Activated CD4-positive, alpha-beta memory T cell treated with anti-CD3 and anti-CD28 coated beads, Interleukin-2, amount 10 ng/mL, durations not matched to agents 7 days and 5 days (primary cell): ENCODE measurements at regions not wholly inside any gene's neighbourhood (a gene's known extent, or its start where the extent isn't known, plus 50 kb on each side); places are given as distances from the start of the nearest gene placed in this dataset.

Experiments
- CTCF ChIA-PET: fragments of 350-600 bp; sonication (Branson Sonifier 250); formaldehyde crosslinking; loops from one replicate; lab custom pipeline; 2021; ENCODE audit warnings: antibody characterized with exemption, inconsistent platforms; lab: Charles Lee
- POLR2A ChIA-PET: fragments of 350-600 bp; sonication (Branson Sonifier 250); formaldehyde crosslinking; loops from one replicate; lab custom pipeline; 2021; ENCODE audit warnings: antibody characterized with exemption; lab: Charles Lee
- DNase-seq: peaks from one replicate; pipeline ENCODE4 v3.0.0-alpha.2; 2020
- H3K27ac Mint-ChIP-seq: one replicate; pipeline ENCODE4 v1.8.0; 2021; ENCODE audit warnings: mild to moderate bottlenecking, mixed read lengths
- H3K27me3 Mint-ChIP-seq: one replicate; pipeline ENCODE4 v1.8.0; 2021; ENCODE audit warnings: mixed read lengths
- H3K36me3 Mint-ChIP-seq: one replicate; pipeline ENCODE4 v1.8.0; 2021; ENCODE audit warnings: low read depth, mixed read lengths
- H3K4me1 Mint-ChIP-seq: one replicate; pipeline ENCODE4 v1.8.0; 2021; ENCODE audit warnings: mixed read lengths
- H3K4me3 Mint-ChIP-seq: one replicate; pipeline ENCODE4 v1.8.0; 2021; ENCODE audit warnings: mild to moderate bottlenecking, mixed read lengths
- H3K9me3 Mint-ChIP-seq: one replicate; pipeline ENCODE4 v1.8.0; 2021; ENCODE audit warnings: mixed read lengths

DNA sequence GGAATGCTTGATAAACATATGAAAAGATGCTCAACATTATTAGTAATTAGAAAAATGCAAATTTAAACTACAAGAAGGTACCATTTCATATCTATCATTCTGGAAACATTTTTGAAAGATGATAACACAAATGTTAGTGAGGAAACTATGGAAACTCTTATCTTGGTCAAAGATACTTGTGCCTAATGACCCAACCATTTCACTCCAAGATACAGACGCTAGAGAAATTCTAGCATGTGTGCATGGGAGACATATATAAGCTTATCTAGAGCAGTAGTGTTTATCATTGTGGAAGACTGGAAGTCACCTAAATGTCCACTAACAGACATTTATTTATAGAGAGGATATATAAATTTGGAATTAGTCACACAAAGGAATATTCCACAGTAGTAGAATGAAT, 143.1 kb upstream of the HMGA2 start:
- CTCF ChIA-PET: interaction anchor here (1.3 kb wide), 1 partner anchor 124 kb away, joined by 4 read pairs; no protein-coding TSS in a partner anchor
- Mint-ChIP-seq H3K4me1 (no peaks in the 10 kb centered on the region), H3K9me3 (peaks cover 2% of the 10 kb centered on the region), H3K36me3 (no peaks in the 10 kb centered on the region), H3K27me3 (no peaks in the 10 kb centered on the region), H3K27ac (no peak overlapping the region), H3K4me3 (no peak overlapping the region)
- no peak for DNase-seq
- POLR2A ChIA-PET: no interaction called here

DNA sequence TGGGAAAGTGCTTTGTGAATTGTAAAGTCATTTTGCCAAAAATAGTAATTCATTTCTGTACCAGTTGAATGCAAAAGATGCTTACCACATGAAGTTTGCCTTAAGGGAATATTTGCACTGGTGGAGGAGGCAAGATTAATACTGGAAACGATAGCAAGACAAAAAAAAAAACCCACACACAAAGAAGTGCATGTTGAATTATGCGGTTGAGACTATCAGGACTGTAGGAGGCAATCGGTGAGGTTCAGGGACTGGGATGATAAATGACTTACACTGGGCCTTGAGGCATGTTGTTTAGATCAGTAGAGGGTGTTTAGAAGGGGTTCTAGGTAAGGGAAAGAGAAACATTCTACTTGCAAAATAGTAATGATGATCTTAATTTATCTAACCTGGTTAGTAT, 142.2 kb upstream of the HMGA2 start:
- H3K4me1 Mint-ChIP-seq: no peaks in the 10 kb centered on the region
- DNase-seq: no peak
- H3K27ac Mint-ChIP-seq: no peak overlapping the region
- peaks cover 2% of the 10 kb centered on the region for H3K9me3 Mint-ChIP-seq
- no peak overlapping the region for H3K4me3 Mint-ChIP-seq
- CTCF ChIA-PET: interaction anchor here (1.3 kb wide), 1 partner anchor 125 kb away, joined by 4 read pairs; no protein-coding TSS in a partner anchor
- H3K36me3 Mint-ChIP-seq: no peaks in the 10 kb centered on the region
- POLR2A ChIA-PET: no interaction called here
- H3K27me3 Mint-ChIP-seq: no peaks in the 10 kb centered on the region

DNA sequence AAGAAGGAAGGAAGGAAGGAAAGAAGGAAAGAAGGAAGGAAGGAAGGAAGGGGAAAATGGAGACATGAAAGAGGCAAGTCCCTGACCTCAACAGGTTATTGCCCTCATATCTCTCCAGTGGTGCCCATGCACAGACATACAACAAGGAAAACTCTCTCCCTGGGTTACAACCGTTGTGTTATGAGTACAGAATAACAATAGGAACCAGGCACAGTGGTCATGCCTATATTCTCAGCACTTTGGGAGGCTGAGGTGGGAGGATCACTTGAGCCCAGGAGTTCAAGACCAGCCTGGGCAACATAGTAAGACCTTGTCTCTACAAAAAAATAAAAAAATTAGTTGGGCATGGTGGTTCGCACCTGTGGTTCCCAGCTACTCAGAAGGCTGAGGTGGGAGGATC, 139.4 kb upstream of the HMGA2 start:
- no peak overlapping the region for H3K4me3 Mint-ChIP-seq
- POLR2A ChIA-PET: no interaction called here
- H3K4me1 Mint-ChIP-seq: no peaks in the 10 kb centered on the region
- DNase-seq: no peak
- CTCF ChIA-PET: no interaction called here
- no peaks in the 10 kb centered on the region for H3K36me3 Mint-ChIP-seq
- no peaks in the 10 kb centered on the region for H3K27me3 Mint-ChIP-seq
- no peak overlapping the region for H3K27ac Mint-ChIP-seq
- no peaks in the 10 kb centered on the region for H3K9me3 Mint-ChIP-seq

DNA sequence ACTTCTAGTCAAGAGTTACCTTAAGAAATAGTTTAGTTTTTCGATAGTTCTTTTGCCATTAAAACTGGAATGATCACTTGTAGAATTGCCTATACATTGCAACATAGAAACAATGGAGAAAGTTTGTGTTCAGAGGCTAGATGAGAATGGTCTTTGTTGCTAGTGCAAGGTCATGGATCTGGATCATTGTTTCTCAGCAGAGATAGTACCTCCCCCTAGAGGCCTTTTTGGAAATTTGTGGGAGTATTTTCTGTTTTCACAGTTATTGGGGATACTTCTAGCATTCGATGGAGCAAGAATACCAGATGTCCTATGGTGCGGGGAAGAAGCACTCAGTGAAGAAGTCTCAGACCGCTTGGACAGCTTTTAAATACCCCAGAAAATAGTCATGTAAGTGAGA, 138.8 kb upstream of the HMGA2 start:
- DNase-seq: no peak
- Mint-ChIP-seq H3K9me3 (no peaks in the 10 kb centered on the region), H3K36me3 (no peaks in the 10 kb centered on the region), H3K27me3 (no peaks in the 10 kb centered on the region), H3K27ac (no peak overlapping the region), H3K4me1 (no peaks in the 10 kb centered on the region), H3K4me3 (no peak overlapping the region)
- CTCF ChIA-PET: no interaction called here
- POLR2A ChIA-PET: no interaction called here

DNA sequence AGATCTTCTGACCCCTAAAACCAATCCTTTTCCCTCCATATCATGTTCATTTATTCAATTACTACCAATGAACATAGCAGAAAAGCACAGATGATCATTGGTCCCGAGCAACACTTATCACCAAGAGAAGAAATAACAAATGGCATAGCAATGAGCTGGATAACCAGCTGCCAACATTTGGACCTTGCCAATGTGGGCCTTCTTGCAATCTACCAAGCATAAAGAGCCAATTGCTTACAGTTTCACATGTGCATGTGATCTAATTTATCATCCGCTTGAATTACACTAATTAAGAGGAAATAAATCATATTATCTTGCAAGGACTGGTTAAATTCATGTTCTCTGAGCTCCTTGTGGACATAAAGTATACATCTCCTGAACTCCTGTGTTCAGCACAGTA, 134.8 kb upstream of the HMGA2 start:
- no peaks in the 10 kb centered on the region for H3K36me3 Mint-ChIP-seq
- ChIA-PET CTCF (interaction anchor here (0.6 kb wide), 1 partner anchor 441 kb away, joined by 3 read pairs; no protein-coding TSS in a partner anchor), POLR2A (no interaction called here)
- H3K4me1 Mint-ChIP-seq: no peaks in the 10 kb centered on the region
- no peaks in the 10 kb centered on the region for H3K27me3 Mint-ChIP-seq
- H3K27ac Mint-ChIP-seq: no peak overlapping the region
- H3K9me3 Mint-ChIP-seq: no peaks in the 10 kb centered on the region
- H3K4me3 Mint-ChIP-seq: no peak overlapping the region
- no peak for DNase-seq

DNA sequence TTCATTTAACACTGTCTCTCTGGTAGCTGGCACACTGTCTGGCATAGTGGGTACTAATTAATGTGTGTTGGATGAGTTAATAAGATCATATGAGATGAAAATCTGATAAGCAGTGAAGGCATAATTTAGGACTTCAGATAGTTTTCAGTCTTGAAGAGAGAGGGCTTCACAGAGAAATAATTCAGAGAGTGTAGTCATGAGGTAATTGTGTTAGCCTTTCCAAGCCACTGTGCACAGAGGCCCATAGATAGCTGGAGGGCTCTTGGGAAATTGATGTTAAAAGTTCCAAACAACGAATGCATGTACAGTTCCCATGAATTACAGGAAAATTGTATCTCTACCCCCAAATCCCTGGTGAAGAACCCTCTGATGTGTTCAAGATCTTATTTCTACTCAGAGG, 133.8 kb upstream of the HMGA2 start:
- ChIA-PET POLR2A (no interaction called here), CTCF (no interaction called here)
- H3K9me3 Mint-ChIP-seq: no peaks in the 10 kb centered on the region
- DNase-seq: no peak
- H3K27me3 Mint-ChIP-seq: no peaks in the 10 kb centered on the region
- no peaks in the 10 kb centered on the region for H3K36me3 Mint-ChIP-seq
- no peaks in the 10 kb centered on the region for H3K4me1 Mint-ChIP-seq
- no peak overlapping the region for H3K27ac Mint-ChIP-seq
- no peak overlapping the region for H3K4me3 Mint-ChIP-seq

DNA sequence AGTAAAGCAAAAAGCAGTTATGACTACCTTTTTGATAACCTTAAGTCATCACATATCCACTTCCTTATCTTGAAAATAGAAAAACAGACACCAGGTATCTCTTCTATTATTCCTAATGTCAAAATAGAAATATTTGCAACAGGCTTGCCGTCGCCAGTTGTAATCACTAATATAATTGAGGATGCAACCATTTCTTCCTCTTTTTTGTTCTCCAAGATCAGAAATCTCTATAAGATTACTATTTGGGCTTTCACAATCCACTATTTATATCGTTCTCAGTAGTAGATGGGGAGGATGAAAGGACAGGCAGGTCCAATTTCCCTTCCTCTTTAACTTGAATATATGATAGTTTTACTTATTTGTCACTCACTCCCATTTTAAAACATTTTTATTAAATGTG, 130.2 kb upstream of the HMGA2 start:
- no peaks in the 10 kb centered on the region for H3K36me3 Mint-ChIP-seq
- no peak overlapping the region for H3K27ac Mint-ChIP-seq
- H3K4me3 Mint-ChIP-seq: no peak overlapping the region
- no peaks in the 10 kb centered on the region for H3K9me3 Mint-ChIP-seq
- ChIA-PET POLR2A (no interaction called here), CTCF (no interaction called here)
- no peaks in the 10 kb centered on the region for H3K27me3 Mint-ChIP-seq
- no peak for DNase-seq
- H3K4me1 Mint-ChIP-seq: no peaks in the 10 kb centered on the region

DNA sequence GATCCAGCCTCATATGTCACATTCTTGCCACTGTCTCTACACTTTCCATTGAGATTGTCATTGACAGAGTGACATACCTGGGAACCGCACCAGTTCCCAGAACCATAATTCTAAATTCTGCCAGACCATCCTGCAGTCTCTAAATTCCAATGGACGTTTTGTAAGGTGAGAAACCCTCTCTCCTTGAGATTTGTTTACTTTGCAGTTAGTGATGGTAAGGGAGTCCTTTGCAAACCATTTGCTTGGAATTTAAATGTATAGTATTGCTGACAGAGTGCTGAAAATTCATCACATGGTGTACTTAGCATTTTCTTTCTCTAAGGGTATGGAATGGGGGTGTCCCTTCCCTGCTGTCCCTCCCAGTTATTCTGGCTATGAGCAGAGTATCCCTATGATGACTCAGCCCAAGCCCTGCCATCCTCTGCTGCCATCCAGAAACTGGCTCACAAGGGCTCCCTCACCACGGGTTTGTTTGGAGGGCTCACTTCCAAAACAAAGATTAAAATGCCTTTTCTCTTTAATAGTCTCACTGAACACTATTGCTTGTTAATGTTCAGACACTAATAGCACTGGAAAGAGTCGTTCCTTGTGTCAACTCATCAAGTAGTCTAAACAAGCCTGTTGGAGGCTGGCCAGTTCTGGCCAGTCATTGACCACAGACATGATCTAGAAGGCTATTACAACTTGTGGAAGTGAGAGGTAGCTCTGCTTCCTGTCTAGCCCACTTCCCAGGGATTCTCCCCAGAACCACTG, 129.0 kb upstream of the HMGA2 start:
- ChIA-PET CTCF (no interaction called here), POLR2A (no interaction called here)
- DNase-seq: no peak
- Mint-ChIP-seq H3K36me3 (no peaks in the 10 kb centered on the region), H3K4me1 (no peaks in the 10 kb centered on the region), H3K4me3 (no peak overlapping the region), H3K9me3 (no peaks in the 10 kb centered on the region), H3K27ac (no peak overlapping the region), H3K27me3 (no peaks in the 10 kb centered on the region)

DNA sequence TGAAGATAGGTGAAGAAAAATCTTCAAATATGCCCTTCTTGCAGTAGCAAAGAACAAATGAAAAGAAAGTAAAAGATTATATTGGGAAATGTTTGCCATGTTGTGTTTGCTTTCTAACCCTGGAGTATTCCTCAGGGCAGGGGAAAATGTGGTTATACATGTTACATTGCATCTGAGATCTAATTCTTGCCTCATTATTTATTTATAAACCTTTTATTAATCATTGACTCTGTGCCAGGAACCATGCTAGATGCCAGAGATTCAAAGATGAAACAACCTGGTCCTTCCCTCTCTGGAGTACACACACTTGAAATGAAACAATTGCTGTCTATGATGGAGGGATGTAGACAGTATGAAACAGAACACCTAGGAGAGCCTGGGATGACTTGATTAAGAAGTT, 128.1 kb upstream of the HMGA2 start:
- Mint-ChIP-seq H3K4me1 (no peaks in the 10 kb centered on the region), H3K4me3 (no peak overlapping the region), H3K27ac (no peak overlapping the region), H3K36me3 (no peaks in the 10 kb centered on the region), H3K9me3 (no peaks in the 10 kb centered on the region), H3K27me3 (no peaks in the 10 kb centered on the region)
- ChIA-PET CTCF (no interaction called here), POLR2A (no interaction called here)
- no peak for DNase-seq

DNA sequence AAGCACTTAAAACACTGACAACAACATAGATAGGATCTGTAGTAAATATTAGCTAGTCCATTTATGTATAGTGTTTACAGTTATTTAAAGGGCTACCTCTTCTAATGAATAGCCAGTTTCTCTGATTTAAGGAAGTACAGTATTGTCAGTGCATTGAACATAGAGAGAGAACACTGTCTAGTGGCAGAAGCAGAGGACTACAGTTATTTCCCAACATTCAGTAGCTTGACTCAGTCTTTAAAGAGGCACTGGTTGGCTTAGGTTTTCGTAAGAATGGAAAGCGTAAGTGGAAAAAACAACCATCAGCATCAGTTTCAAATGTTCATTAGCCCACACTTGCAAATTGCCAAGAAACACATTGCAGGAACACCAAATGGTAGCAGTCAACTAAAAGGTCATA, 125.0 kb upstream of the HMGA2 start:
- Mint-ChIP-seq H3K36me3 (no peaks in the 10 kb centered on the region), H3K4me1 (no peaks in the 10 kb centered on the region), H3K27me3 (no peaks in the 10 kb centered on the region), H3K27ac (no peak overlapping the region), H3K4me3 (no peak overlapping the region), H3K9me3 (peaks cover 2% of the 10 kb centered on the region)
- ChIA-PET CTCF (no interaction called here), POLR2A (no interaction called here)
- no peak for DNase-seq

DNA sequence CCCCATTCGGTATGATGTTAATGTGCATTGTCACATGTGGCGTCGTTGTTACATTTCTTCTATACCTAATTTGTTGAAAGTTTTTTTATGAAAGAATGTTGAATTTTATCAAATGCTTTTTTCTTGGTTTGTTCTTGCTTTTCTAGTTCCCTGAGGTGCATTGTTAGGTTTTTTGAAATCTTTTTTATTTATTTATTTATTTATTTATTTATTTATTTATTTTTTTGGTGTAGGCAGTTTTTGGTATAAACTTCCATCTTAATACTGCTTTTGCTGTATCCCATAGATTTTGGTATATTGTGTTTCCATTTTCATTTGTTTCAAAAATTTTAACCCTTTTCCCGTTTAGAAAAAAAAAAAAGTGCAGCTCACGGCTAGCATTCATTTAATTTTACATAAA, 121.1 kb upstream of the HMGA2 start:
- Mint-ChIP-seq H3K27ac (no peak overlapping the region), H3K9me3 (peaks cover 15% of the 10 kb centered on the region), H3K36me3 (no peaks in the 10 kb centered on the region), H3K4me3 (no peak overlapping the region), H3K4me1 (no peaks in the 10 kb centered on the region), H3K27me3 (no peaks in the 10 kb centered on the region)
- ChIA-PET POLR2A (no interaction called here), CTCF (no interaction called here)
- DNase-seq: no peak

DNA sequence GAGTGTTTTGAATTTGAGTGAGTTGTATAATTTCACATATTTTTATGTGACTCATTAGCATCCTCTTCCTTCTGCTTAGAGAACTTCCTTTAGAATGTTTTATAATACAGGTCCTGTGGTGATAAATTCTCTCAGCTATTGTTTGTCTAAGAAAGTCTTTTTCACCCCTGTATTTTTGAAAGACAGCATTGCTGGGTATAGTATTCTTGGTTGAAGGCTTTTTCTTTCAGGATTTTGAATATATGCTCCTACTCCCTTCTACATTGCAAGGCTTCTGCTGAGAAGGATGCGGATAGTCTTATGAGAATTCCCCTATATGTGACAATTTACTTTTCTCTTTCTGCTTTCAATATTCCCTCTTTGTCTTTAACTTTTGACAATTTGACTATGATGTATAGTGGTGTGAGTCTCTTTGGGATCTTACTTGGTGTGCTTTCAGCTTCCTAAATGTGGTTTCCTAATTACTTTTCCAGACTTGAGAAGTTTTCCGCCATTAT, 118.9 kb upstream of the HMGA2 start:
- no peaks in the 10 kb centered on the region for H3K4me1 Mint-ChIP-seq
- DNase-seq: no peak
- H3K36me3 Mint-ChIP-seq: no peaks in the 10 kb centered on the region
- ChIA-PET CTCF (no interaction called here), POLR2A (no interaction called here)
- no peak overlapping the region for H3K4me3 Mint-ChIP-seq
- H3K27me3 Mint-ChIP-seq: no peaks in the 10 kb centered on the region
- H3K27ac Mint-ChIP-seq: no peak overlapping the region
- peaks cover 15% of the 10 kb centered on the region for H3K9me3 Mint-ChIP-seq

DNA sequence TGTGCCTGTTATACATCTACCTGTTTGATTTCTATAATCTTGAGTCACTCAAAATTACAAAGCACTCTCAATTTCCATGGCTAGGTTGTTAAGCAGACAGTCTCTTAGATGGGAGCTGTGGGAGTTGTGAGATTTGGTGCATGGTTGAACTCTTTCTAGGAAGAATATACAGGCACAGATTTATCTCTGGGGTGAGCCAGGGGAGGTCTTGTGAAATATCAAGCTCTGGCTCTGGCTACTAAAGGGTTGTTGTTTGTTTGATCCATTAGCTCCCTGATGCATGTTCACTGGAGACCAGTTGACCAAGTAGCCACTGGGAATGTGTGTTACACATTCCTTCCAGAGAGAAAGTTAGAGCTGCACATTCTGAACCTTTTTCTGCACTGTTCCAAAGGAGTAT, 117.2 kb upstream of the HMGA2 start:
- ChIA-PET CTCF (no interaction called here), POLR2A (no interaction called here)
- no peaks in the 10 kb centered on the region for H3K4me1 Mint-ChIP-seq
- H3K27ac Mint-ChIP-seq: no peak overlapping the region
- no peak for DNase-seq
- no peaks in the 10 kb centered on the region for H3K36me3 Mint-ChIP-seq
- no peaks in the 10 kb centered on the region for H3K27me3 Mint-ChIP-seq
- peaks cover 15% of the 10 kb centered on the region for H3K9me3 Mint-ChIP-seq
- no peak overlapping the region for H3K4me3 Mint-ChIP-seq
